ENCODE measurements at regions not wholly inside any gene's neighbourhood (a gene's known extent, or its start where the extent isn't known, plus 50 kb on each side); places are given as distances from the start of the nearest gene placed in this dataset.

- H2AK9ac ChIP-seq (replicated peaks; ENCODE audit: low read depth, low read length, poor library complexity), result no peak overlapping the region
- TF ChIP-seq MAZ (IDR thresholded peaks at IDR 0.05; ENCODE audit: borderline replicate concordance, low read depth, low read length), result no peak
- no peak for TF ChIP-seq CEBPB (IDR thresholded peaks at IDR 0.05; ENCODE audit: low read depth, low read length)
- no peak for TF ChIP-seq MAFK (IDR thresholded peaks at IDR 0.05; ENCODE audit: low read depth, low read length)
- TF ChIP-seq RCOR1 (IDR thresholded peaks at IDR 0.05; ENCODE audit: insufficient replicate concordance, low read length), result no peak
- no peak for TF ChIP-seq FOS (IDR thresholded peaks at IDR 0.05; ENCODE audit: low read depth, low read length)
- no peak for TF ChIP-seq CTCF (conservative IDR thresholded peaks at IDR 0.05; ENCODE audit: low read depth, low read length)
- H3K79me1 ChIP-seq (ENCODE audit: low read depth in 1 of 2, low read length in 2 of 2), result no peaks in the 10 kb centered on the region
- H2BK20ac ChIP-seq (ENCODE audit: low read depth, low read length), result no peak overlapping the region
- no peak overlapping the region for H4K8ac ChIP-seq (ENCODE audit: low read depth in 2 of 2, low read length in 2 of 2)
- no peaks in the 10 kb centered on the region; the same call in 1 of the 2 replicates for H3K9me1 ChIP-seq (ENCODE audit: insufficient read depth, low read length)
- no peak overlapping the region for H4K91ac ChIP-seq (ENCODE audit: insufficient read depth, low read depth, low read length)
- BruUV-seq (replicated peaks), result no TSS peak
- DNase-seq (no peak), ATAC-seq (ENCODE audit: low read depth) (no peak)
- no peak overlapping the region for H4K5ac ChIP-seq (ENCODE audit: low read depth, low read length)
- ChIA-PET CTCF (interaction anchor here (1.3 kb wide), 1 partner anchor 11 kb away, joined by 3 read pairs; no protein-coding TSS in a partner anchor), POLR2A (ENCODE audit: unreplicated experiment) (no interaction called here)
- H3K14ac ChIP-seq (replicated peaks; ENCODE audit: low read depth, low read length), result no peak overlapping the region
- H2AK5ac ChIP-seq (ENCODE audit: low read depth, low read length), result no peak overlapping the region
- intact Hi-C loops (cut with micrococcal nuclease), result no loop called here
- H3K9ac ChIP-seq (ENCODE audit: low read depth, low read length), result no peak overlapping the region
- no peak overlapping the region for H3K4ac ChIP-seq (ENCODE audit: low read depth, low read length)
- H3K9me3 ChIP-seq (ENCODE audit: control insufficient read depth, insufficient read depth, low read length), result peaks cover 6% of the 10 kb centered on the region
- H2AFZ ChIP-seq (replicated peaks; ENCODE audit: low read length, poor library complexity), result no peak overlapping the region
- H2BK15ac ChIP-seq (ENCODE audit: low read depth, low read length), result no peak overlapping the region
- dilution Hi-C loops (cut with HindIII; ENCODE audit: low sequenced_read_pairs, unreplicated experiment), result no loop called here
- no peak overlapping the region for H3K4me2 ChIP-seq (ENCODE audit: low read depth, low read length)
- H3K23ac ChIP-seq (ENCODE audit: low read depth, low read length), result no peak overlapping the region
- in situ Hi-C loops (cut with MboI; ENCODE audit: low sequenced_read_pairs), result no loop called here
- no peak overlapping the region for H3K4me3 ChIP-seq (ENCODE audit: insufficient read depth, low read depth, low read length)
- H3K36me3 ChIP-seq (ENCODE audit: control insufficient read depth, insufficient read depth, low read length), result no peaks in the 10 kb centered on the region
- H2BK5ac ChIP-seq (ENCODE audit: low read depth, low read length, poor library complexity, severe bottlenecking), result no peak overlapping the region
- no peaks in the 10 kb centered on the region for H4K20me1 ChIP-seq (ENCODE audit: insufficient read depth, low read length)
- no peaks in the 10 kb centered on the region for H3K27me3 ChIP-seq (ENCODE audit: control insufficient read depth, insufficient read depth, low read length)
- no peak overlapping the region for H3K18ac ChIP-seq (ENCODE audit: low read depth, low read length)
- no peak overlapping the region for H3K56ac ChIP-seq (ENCODE audit: extremely low read depth, insufficient read depth, low read length)
- no peak overlapping the region for H3K27ac ChIP-seq (ENCODE audit: insufficient read depth, low read length)
- peaks cover 2% of the 10 kb centered on the region; the same call in 1 of the 2 replicates for H3K4me1 ChIP-seq (ENCODE audit: control insufficient read depth, insufficient read depth, low read length)
- H2BK120ac ChIP-seq (ENCODE audit: low read depth, low read length), result no peak overlapping the region
Measured at GRCh38 chr1:222920169-222920568, 105.3 kb downstream of the DISP1 start.
